Endothelial cell of hepatic sinusoid (primary cell): ENCODE measurements at regions not wholly inside any gene's neighbourhood (a gene's known extent, or its start where the extent isn't known, plus 50 kb on each side); places are given as distances from the start of the nearest gene placed in this dataset.
"Not testable (repeated sequence)": the region's sequence is repeated elsewhere in the genome, so short reads cannot be mapped to it uniquely, and the experiment has no call there.

Source experiments
- in situ Hi-C: cut with HindIII; loops from 2 replicates; pipeline ENCODE4 v1.10.0; 2017; ENCODE audit warnings: low sequenced_read_pairs

- in situ Hi-C loops, result no loop called here
These were observed 159.6 kb upstream of the STK32A start for GRCh38 chr5:147075187-147075586.

- in situ Hi-C loops, result no loop called here
These were observed 154.4 kb upstream of the STK32A start for GRCh38 chr5:147080391-147080790.

GRCh38 chr5:147081311-147081764 lies 153.5 kb upstream of the STK32A start:
- in situ Hi-C loops, result no loop called here

GRCh38 chr5:147084702-147085101 lies 150.1 kb upstream of the STK32A start:
- in situ Hi-C loops, result no loop called here

GRCh38 chr5:147085409-147085808 lies 149.4 kb upstream of the STK32A start:
- in situ Hi-C loops, result no loop called here

GRCh38 chr5:147092044-147092443 lies 142.8 kb upstream of the STK32A start:
- in situ Hi-C loops, result no loop called here

GRCh38 chr5:147093138-147093537 lies 141.7 kb upstream of the STK32A start:
- in situ Hi-C loops, result no loop called here

- in situ Hi-C loops, result no loop called here
These were observed 139.1 kb upstream of the STK32A start for GRCh38 chr5:147095740-147096139.

GRCh38 chr5:147098233-147098790 lies 136.5 kb upstream of the STK32A start:
- in situ Hi-C loops, result no loop called here

- in situ Hi-C loops, result no loop called here
These were observed 133.0 kb upstream of the STK32A start for GRCh38 chr5:147101659-147102369.

GRCh38 chr5:147112899-147113298 lies 121.9 kb upstream of the STK32A start:
- in situ Hi-C loops, result no loop called here

- in situ Hi-C loops, result no loop called here
These were observed 120.9 kb upstream of the STK32A start for GRCh38 chr5:147113967-147114366.

GRCh38 chr5:147139759-147140158 lies 95.1 kb upstream of the STK32A start:
- in situ Hi-C loops, result not testable (repeated sequence)

- in situ Hi-C loops, result no loop called here
These were observed 94.3 kb upstream of the STK32A start for GRCh38 chr5:147140558-147140957.

GRCh38 chr5:147141580-147141979 lies 93.2 kb upstream of the STK32A start:
- in situ Hi-C loops, result not testable (repeated sequence)

GRCh38 chr5:147143215-147143614 lies 91.6 kb upstream of the STK32A start:
- in situ Hi-C loops, result no loop called here

GRCh38 chr5:147145328-147145727 lies 89.5 kb upstream of the STK32A start:
- in situ Hi-C loops, result no loop called here

- in situ Hi-C loops, result no loop called here
These were observed 86.1 kb upstream of the STK32A start for GRCh38 chr5:147148715-147149114.

GRCh38 chr5:147152086-147152485 lies 82.7 kb upstream of the STK32A start:
- in situ Hi-C loops, result loop anchor here (5.0 kb wide), 2 partner anchors 55 to 95 kb away; no protein-coding TSS in a partner anchor

- in situ Hi-C loops, result loop anchor here (5.0 kb wide), 2 partner anchors 52 to 98 kb away; no protein-coding TSS in a partner anchor
These were observed 80.0 kb upstream of the STK32A start for GRCh38 chr5:147154809-147155208.

GRCh38 chr5:147156012-147156411 lies 78.8 kb upstream of the STK32A start:
- in situ Hi-C loops, result no loop called here

- in situ Hi-C loops, result no loop called here
These were observed 73.7 kb upstream of the STK32A start for GRCh38 chr5:147160902-147161700.
